DND-41 (cell line): ENCODE measurements at regions not wholly inside any gene's neighbourhood (a gene's known extent, or its start where the extent isn't known, plus 50 kb on each side); places are given as distances from the start of the nearest gene placed in this dataset.

Source experiments
- ATAC-seq: fragments of 200-7000 bp; cut with Tn5 transposase; 3 replicates; pipeline ENCODE4 v1.9.1; 2021; ENCODE audit warnings: low read depth; ENCODE audit not compliant: insufficient read depth
- DNase-seq: peaks from one replicate; pipeline ENCODE4 v3.0.0-alpha.2; 2020
- H2AFZ ChIP-seq: 2 replicates; pipeline ENCODE4 v1.6.0; 2012; ENCODE audit warnings: low read depth, low read length
- H3K27ac ChIP-seq: 2 replicates; pipeline ENCODE4 v1.5.1; 2012; ENCODE audit warnings: low read length, inconsistent platforms
- H3K27me3 ChIP-seq: fragments of 200-600 bp; sonication (generic); 2 replicates; pipeline ENCODE4 v1.6.0; 2012; ENCODE audit warnings: low read length, mild to moderate bottlenecking, inconsistent platforms; ENCODE audit not compliant: insufficient read depth, poor library complexity
- H3K36me3 ChIP-seq: 2 replicates; pipeline ENCODE4 v1.5.1; 2012; ENCODE audit warnings: low read length, inconsistent platforms; ENCODE audit not compliant: insufficient read depth
- H3K4me1 ChIP-seq: 2 replicates; pipeline ENCODE4 v1.5.1; 2012; ENCODE audit warnings: mild to moderate bottlenecking, low read length; ENCODE audit not compliant: insufficient read depth
- H3K4me2 ChIP-seq: 2 replicates; pipeline ENCODE4 v1.6.0; 2012; ENCODE audit warnings: mild to moderate bottlenecking, moderate library complexity, low read length, inconsistent platforms; ENCODE audit not compliant: insufficient read depth
- H3K4me3 ChIP-seq, 2 experiments: fragments of 200-600 bp in 1 of 2; shearing (Covaris generic) in 1 of 2; 2 replicates each; pipeline ENCODE4 v1.5.1; 2012 to 2016; ENCODE audit warnings: inconsistent platforms in 2 of 2, low read length in 2 of 2, mild to moderate bottlenecking in 2 of 2, low read depth in 1 of 2, moderate library complexity in 1 of 2
- H3K79me2 ChIP-seq: 2 replicates; pipeline ENCODE4 v1.6.0; 2012; ENCODE audit warnings: low read length, inconsistent platforms; ENCODE audit not compliant: insufficient read depth
- H3K9ac ChIP-seq: 2 replicates; pipeline ENCODE4 v1.6.0; 2012; ENCODE audit warnings: low read depth, mild to moderate bottlenecking, inconsistent platforms, low read length, moderate library complexity
- H3K9me3 ChIP-seq: 2 replicates; pipeline ENCODE4 v1.5.1; 2012; ENCODE audit warnings: low read length, moderate library complexity, mild to moderate bottlenecking, inconsistent platforms; ENCODE audit not compliant: insufficient read depth, severe bottlenecking
- H4K20me1 ChIP-seq: 2 replicates; pipeline ENCODE4 v1.6.0; 2012; ENCODE audit warnings: low read length; ENCODE audit not compliant: insufficient read depth
- EZH2 ChIP-seq: IDR thresholded peaks from 3 replicates; pipeline ENCODE4 v1.6.1; 2012; ENCODE audit warnings: borderline replicate concordance, low read depth, mild to moderate bottlenecking, moderate library complexity, low read length, inconsistent platforms; ENCODE audit not compliant: severe bottlenecking
- TF ChIP-seq, protein P1 (sequence below): IDR thresholded peaks from 2 replicates; pipeline ENCODE4 v1.5.1; 2012; ENCODE audit warnings: borderline replicate concordance, low read length, moderate library complexity, mild to moderate bottlenecking; ENCODE audit not compliant: poor library complexity, severe bottlenecking; ENCODE audit errors: extremely low read depth

DNA sequence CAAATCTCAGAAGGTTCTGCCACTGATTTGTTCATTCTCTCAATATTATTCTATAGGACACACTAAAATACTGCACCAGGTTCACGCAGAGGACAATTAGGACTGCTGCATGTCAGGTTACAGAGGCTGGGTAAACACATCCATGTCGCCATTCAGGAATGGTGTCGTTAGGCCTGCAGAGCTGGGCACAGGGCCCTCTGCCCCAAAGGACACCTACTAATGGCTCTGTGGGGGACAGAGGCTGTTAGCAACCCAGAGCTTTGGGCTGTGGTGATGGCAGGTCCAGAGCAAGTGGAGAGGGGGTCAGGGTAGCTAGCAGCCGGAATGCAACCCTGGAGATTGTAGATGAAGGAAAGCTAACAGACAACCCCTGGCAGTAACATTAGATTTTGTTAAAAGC, 115.9 kb downstream of the TTC32 start:
- no peaks in the 10 kb centered on the region for H3K79me2 ChIP-seq
- no peaks in the 10 kb centered on the region for H3K27me3 ChIP-seq
- no peak for TF ChIP-seq EZH2
- TF ChIP-seq, protein P1, sequence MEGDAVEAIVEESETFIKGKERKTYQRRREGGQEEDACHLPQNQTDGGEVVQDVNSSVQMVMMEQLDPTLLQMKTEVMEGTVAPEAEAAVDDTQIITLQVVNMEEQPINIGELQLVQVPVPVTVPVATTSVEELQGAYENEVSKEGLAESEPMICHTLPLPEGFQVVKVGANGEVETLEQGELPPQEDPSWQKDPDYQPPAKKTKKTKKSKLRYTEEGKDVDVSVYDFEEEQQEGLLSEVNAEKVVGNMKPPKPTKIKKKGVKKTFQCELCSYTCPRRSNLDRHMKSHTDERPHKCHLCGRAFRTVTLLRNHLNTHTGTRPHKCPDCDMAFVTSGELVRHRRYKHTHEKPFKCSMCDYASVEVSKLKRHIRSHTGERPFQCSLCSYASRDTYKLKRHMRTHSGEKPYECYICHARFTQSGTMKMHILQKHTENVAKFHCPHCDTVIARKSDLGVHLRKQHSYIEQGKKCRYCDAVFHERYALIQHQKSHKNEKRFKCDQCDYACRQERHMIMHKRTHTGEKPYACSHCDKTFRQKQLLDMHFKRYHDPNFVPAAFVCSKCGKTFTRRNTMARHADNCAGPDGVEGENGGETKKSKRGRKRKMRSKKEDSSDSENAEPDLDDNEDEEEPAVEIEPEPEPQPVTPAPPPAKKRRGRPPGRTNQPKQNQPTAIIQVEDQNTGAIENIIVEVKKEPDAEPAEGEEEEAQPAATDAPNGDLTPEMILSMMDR, result no peak
- no peak overlapping the region for H3K4me3 ChIP-seq
- H3K27ac ChIP-seq, result no peak overlapping the region
- H2AFZ ChIP-seq, result no peak overlapping the region
- H3K36me3 ChIP-seq, result no peaks in the 10 kb centered on the region
- no peak overlapping the region for H3K4me2 ChIP-seq
- no peaks in the 10 kb centered on the region for H3K9me3 ChIP-seq
- ATAC-seq, result no peak
- H3K4me1 ChIP-seq, result no peaks in the 10 kb centered on the region
- H3K9ac ChIP-seq, result no peak overlapping the region
- no peak for DNase-seq
- no peaks in the 10 kb centered on the region for H4K20me1 ChIP-seq

DNA sequence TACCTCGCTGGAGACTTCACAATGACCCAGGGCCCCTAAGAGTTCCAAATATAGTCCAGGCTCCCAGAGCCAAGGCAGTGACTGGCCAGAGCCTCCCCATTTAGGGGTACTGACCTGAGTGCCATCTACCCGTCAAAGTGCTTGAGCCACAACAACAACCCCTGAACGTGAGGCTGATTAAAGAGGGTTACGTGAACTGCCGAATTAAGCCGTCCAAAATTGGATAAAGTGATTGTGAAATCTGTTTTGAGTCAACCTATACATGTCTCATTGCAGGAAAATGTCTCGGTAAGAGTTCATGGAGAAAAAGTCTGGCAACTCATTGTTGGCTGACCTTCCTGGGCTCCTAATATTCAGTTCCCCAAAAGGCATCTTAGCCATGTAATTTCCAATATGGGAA, 116.3 kb downstream of the TTC32 start:
- no peaks in the 10 kb centered on the region for H3K9me3 ChIP-seq
- ATAC-seq (no peak), DNase-seq (no peak)
- no peaks in the 10 kb centered on the region for H3K36me3 ChIP-seq
- no peak overlapping the region for H3K27ac ChIP-seq
- H3K4me1 ChIP-seq, result no peaks in the 10 kb centered on the region
- no peak overlapping the region for H3K9ac ChIP-seq
- no peaks in the 10 kb centered on the region for H3K79me2 ChIP-seq
- no peak overlapping the region for H2AFZ ChIP-seq
- H4K20me1 ChIP-seq, result no peaks in the 10 kb centered on the region
- no peak overlapping the region for H3K4me3 ChIP-seq
- TF ChIP-seq EZH2, result no peak
- TF ChIP-seq, protein P1, result no peak
- no peak overlapping the region for H3K4me2 ChIP-seq
- no peaks in the 10 kb centered on the region for H3K27me3 ChIP-seq

DNA sequence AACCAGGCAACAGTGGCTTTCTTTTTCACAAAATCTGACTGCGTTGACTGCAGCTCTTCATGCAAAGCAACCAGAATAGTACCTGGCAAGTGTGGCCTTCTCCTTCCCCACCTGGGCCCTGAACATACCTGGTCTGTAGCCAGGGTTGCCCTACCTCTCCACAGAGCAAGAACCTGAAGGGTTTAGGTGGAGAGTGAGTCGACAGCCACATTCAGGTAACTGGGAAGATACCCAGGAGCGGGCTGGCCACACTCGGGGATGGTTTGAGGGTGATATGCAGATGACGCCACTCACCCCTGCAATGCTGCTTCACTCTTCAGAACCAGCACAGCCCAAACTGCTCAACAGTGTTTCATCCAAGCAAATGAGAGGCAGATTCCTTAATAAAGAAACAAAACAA, 117.3 kb downstream of the TTC32 start:
- no peaks in the 10 kb centered on the region for H3K36me3 ChIP-seq
- no peak overlapping the region for H3K9ac ChIP-seq
- H3K9me3 ChIP-seq, result no peaks in the 10 kb centered on the region
- no peak for DNase-seq
- H3K27me3 ChIP-seq, result no peaks in the 10 kb centered on the region
- no peaks in the 10 kb centered on the region for H3K79me2 ChIP-seq
- H3K4me1 ChIP-seq, result no peaks in the 10 kb centered on the region
- H3K4me3 ChIP-seq, result no peak overlapping the region
- no peaks in the 10 kb centered on the region for H4K20me1 ChIP-seq
- no peak overlapping the region for H3K27ac ChIP-seq
- no peak overlapping the region for H2AFZ ChIP-seq
- no peak for ATAC-seq
- H3K4me2 ChIP-seq, result no peak overlapping the region
- TF ChIP-seq, protein P1, result no peak

DNA sequence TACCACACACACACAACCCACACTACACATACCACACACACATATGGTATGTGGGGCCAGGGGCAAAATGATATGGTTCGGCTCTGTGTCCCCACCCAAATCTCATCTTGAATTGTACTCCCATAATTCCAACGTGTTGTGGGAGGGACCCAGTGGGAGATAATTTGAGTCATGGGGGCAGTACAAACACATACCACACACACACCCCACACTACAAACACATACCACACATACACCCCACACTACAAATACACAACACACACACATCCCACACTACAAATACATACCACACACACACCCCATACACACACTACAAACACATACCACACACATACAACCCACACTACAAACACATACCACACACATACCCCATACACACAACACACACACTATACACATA, 117.8 kb downstream of the TTC32 start:
- H2AFZ ChIP-seq, result no peak overlapping the region
- H3K27ac ChIP-seq, result no peak overlapping the region
- no peaks in the 10 kb centered on the region for H3K9me3 ChIP-seq
- no peak overlapping the region for H3K9ac ChIP-seq
- no peaks in the 10 kb centered on the region for H3K79me2 ChIP-seq
- H3K4me3 ChIP-seq, result no peak overlapping the region
- H3K27me3 ChIP-seq, result no peaks in the 10 kb centered on the region
- ATAC-seq (no peak), DNase-seq (no peak)
- no peak overlapping the region for H3K4me2 ChIP-seq
- TF ChIP-seq, protein P1, result no peak
- TF ChIP-seq EZH2, result no peak
- H4K20me1 ChIP-seq, result no peaks in the 10 kb centered on the region
- no peaks in the 10 kb centered on the region for H3K4me1 ChIP-seq
- no peaks in the 10 kb centered on the region for H3K36me3 ChIP-seq
